Testis (tissue), 2 donors: ENCODE measurements at regions not wholly inside any gene's neighbourhood (a gene's known extent, or its start where the extent isn't known, plus 50 kb on each side); places are given as distances from the start of the nearest gene placed in this dataset.

ENCODE experiments used
- CTCF ChIP-seq, 3 experiments: fragments of 450-650 bp in 2 of 3; fragments of 200-600 bp in 1 of 3; sonication (generic) in 1 of 3; IDR thresholded peaks; one replicate each; pipeline ENCODE4 v1.5.1; 2016 to 2019; ENCODE audit warnings: antibody characterized with exemption in 3 of 3, mild to moderate bottlenecking in 2 of 3, moderate library complexity in 1 of 3
- POLR2A ChIP-seq: fragments of 450-650 bp; IDR thresholded peaks from one replicate; pipeline ENCODE4 v1.6.1; 2017; ENCODE audit warnings: antibody characterized with exemption, mild to moderate bottlenecking, moderate library complexity

- TF ChIP-seq CTCF (IDR thresholded peaks at IDR 0.05) (no peak), POLR2A (no peak)
These were observed 655.2 kb downstream of the RNF144A start for GRCh38 chr2:7572450-7572849.
